HL-60 (cell line): ENCODE measurements at regions not wholly inside any gene's neighbourhood (a gene's known extent, or its start where the extent isn't known, plus 50 kb on each side); places are given as distances from the start of the nearest gene placed in this dataset.

ENCODE experiments used
- DNase-seq, 2 experiments: peaks; one replicate each; pipeline ENCODE4 v3.0.0-alpha.2; 2010 to 2020; ENCODE audit warnings: low read depth in 1 of 2, low spot score in 1 of 2
- H3K27ac ChIP-seq: fragments of 250-450 bp; sonication (Bioruptor Pico); replicated peaks from 2 replicates; pipeline ENCODE4 v1.5.1; 2020; ENCODE audit warnings: mild to moderate bottlenecking, moderate library complexity
- H3K27me3 ChIP-seq: fragments of 250-450 bp; sonication (Bioruptor Pico); 2 replicates; pipeline ENCODE4 v1.5.1; 2021; ENCODE audit warnings: mild to moderate bottlenecking, moderate library complexity; ENCODE audit not compliant: insufficient read depth, poor library complexity, severe bottlenecking
- H3K4me3 ChIP-seq: replicated peaks from 2 replicates; pipeline ENCODE4 v1.5.1; 2011; ENCODE audit warnings: mild to moderate bottlenecking, control low read depth, low read length; ENCODE audit not compliant: insufficient read depth
- GABPA ChIP-seq: IDR thresholded peaks from 2 replicates; pipeline ENCODE4 v1.6.1; 2012; ENCODE audit warnings: low read depth
- POLR2AphosphoS5 ChIP-seq: IDR thresholded peaks from 2 replicates; pipeline ENCODE4 v1.6.1; 2012; ENCODE audit warnings: low read depth
- REST ChIP-seq: IDR thresholded peaks from 2 replicates; pipeline ENCODE4 v1.6.1; 2012; ENCODE audit warnings: low read depth; ENCODE audit not compliant: insufficient replicate concordance
- SPI1 ChIP-seq: IDR thresholded peaks from 2 replicates; pipeline ENCODE4 v1.6.1; 2012; ENCODE audit warnings: low read depth, mild to moderate bottlenecking, borderline replicate concordance
- TF ChIP-seq, protein P1 (sequence below): IDR thresholded peaks from one replicate; pipeline ENCODE4 v1.5.1; 2011; ENCODE audit warnings: low read length, control low read depth, inconsistent platforms; ENCODE audit not compliant: insufficient read depth

DNA sequence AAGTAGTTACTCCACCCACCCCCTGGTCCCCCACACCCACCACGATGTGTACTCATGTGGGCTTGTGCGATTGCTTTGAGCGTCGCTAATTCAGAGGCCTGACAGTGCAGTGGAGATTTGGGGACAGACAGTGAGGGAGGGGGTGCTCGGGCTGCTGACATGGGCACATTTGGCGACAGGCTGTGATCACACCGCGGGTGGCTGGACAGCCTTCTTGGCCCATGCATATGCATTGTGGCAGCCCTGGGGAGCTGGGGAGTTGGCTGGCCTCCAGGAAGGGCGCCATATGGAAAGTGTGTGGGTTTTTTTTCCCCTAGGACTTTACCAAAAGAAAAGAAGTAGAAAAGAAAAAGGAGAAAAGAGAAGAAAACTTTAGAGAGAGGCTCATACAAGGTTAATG is 275.5 kb upstream of the N4BP1 start:
- Histone ChIP-seq H3K27me3 (no peaks in the 10 kb centered on the region), H3K27ac (no peak overlapping the region), H3K4me3 (no peak overlapping the region)
- DNase-seq: no peak
- TF ChIP-seq, protein P1, sequence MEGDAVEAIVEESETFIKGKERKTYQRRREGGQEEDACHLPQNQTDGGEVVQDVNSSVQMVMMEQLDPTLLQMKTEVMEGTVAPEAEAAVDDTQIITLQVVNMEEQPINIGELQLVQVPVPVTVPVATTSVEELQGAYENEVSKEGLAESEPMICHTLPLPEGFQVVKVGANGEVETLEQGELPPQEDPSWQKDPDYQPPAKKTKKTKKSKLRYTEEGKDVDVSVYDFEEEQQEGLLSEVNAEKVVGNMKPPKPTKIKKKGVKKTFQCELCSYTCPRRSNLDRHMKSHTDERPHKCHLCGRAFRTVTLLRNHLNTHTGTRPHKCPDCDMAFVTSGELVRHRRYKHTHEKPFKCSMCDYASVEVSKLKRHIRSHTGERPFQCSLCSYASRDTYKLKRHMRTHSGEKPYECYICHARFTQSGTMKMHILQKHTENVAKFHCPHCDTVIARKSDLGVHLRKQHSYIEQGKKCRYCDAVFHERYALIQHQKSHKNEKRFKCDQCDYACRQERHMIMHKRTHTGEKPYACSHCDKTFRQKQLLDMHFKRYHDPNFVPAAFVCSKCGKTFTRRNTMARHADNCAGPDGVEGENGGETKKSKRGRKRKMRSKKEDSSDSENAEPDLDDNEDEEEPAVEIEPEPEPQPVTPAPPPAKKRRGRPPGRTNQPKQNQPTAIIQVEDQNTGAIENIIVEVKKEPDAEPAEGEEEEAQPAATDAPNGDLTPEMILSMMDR: no peak
- TF ChIP-seq GABPA (no peak), REST (no peak)

GRCh38 chr16:48881272-48881671 is 271.3 kb upstream of the N4BP1 start:
- TF ChIP-seq, protein P1: no peak
- TF ChIP-seq POLR2AphosphoS5: no peak
- TF ChIP-seq REST: no peak
- TF ChIP-seq SPI1: no peak
- no peak for TF ChIP-seq GABPA
- no peaks in the 10 kb centered on the region for H3K27me3 ChIP-seq
- H3K4me3 ChIP-seq: no peak overlapping the region
- DNase-seq: no peak
- no peak overlapping the region for H3K27ac ChIP-seq

DNA sequence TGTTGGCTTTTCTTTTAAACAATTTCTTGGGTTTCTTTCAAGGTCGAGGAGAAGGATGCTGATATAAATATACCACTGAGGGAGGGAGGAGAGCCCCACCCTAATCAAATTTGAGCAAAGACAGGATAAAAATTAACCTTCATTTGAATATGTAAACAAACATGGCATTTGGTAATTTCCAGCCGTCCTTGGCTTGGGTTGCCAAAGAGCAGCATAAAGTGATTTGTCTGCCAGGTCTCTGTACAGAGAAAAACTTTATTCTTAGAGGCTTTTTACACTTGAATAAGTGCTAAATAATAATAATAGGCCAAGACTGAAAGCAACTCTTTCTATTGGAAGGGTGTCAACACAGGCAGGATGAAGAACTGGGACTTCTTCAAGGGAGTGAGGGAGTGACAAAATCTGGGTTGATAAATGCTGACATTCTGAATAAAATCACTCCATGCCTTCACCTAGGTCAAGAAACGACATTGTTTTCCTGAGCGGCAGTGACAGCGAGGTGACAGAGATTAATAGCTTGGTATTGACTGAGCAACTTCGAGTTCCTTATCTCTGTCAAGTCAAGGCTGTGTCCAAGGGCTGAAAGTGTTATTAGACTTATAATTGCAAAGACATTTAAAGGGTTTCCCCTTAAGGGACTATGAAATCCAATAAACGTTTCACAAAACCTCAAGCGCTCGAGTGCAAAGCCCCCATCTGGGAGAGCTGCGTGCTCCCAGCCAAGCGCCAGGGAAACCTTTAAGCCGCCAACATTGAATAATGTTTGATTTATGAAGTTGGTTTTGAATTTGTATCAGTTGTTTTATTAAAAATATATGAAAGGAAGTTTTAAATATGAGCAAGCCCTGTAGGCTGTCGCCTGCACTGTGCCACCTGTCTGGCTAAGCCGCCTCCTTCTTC is 269.5 kb upstream of the N4BP1 start:
- TF ChIP-seq REST: no peak
- TF ChIP-seq GABPA: no peak
- TF ChIP-seq SPI1: no peak
- no peak for TF ChIP-seq POLR2AphosphoS5
- TF ChIP-seq, protein P1: no peak

More for the DNA sequence above, 269.5 kb upstream of the N4BP1 start:
- no peak for DNase-seq
- Histone ChIP-seq H3K27ac (no peak overlapping the region), H3K4me3 (no peak overlapping the region), H3K27me3 (no peaks in the 10 kb centered on the region)
